ENCODE measurements at regions not wholly inside any gene's neighbourhood (a gene's known extent, or its start where the extent isn't known, plus 50 kb on each side); places are given as distances from the start of the nearest gene placed in this dataset.

- 60 to 100% methylated on average over 2 to 5 of the region's 5 CpGs for WGBS, 2 donors (ENCODE audit: low coverage in 1 of 2)
- Histone ChIP-seq H3K36me3 (no peaks in the 10 kb centered on the region), H3K9me3 (no peaks in the 10 kb centered on the region), H3K4me3 (no peak overlapping the region), H3K27me3 (no peaks in the 10 kb centered on the region), H3K4me1 (no peaks in the 10 kb centered on the region), H3K27ac (no peak overlapping the region)
- no peak for DNase-seq
- intact Hi-C loops (cut with DNase I; ENCODE audit: low total_unique reads) = no loop called here
- TF ChIP-seq POLR2AphosphoS5 (IDR thresholded peaks at IDR 0.05) (no peak), POLR2A (IDR thresholded peaks at IDR 0.05) (no peak), EP300 (IDR thresholded peaks at IDR 0.05; ENCODE audit: low read depth) (no peak)
- TF ChIP-seq, protein P1, sequence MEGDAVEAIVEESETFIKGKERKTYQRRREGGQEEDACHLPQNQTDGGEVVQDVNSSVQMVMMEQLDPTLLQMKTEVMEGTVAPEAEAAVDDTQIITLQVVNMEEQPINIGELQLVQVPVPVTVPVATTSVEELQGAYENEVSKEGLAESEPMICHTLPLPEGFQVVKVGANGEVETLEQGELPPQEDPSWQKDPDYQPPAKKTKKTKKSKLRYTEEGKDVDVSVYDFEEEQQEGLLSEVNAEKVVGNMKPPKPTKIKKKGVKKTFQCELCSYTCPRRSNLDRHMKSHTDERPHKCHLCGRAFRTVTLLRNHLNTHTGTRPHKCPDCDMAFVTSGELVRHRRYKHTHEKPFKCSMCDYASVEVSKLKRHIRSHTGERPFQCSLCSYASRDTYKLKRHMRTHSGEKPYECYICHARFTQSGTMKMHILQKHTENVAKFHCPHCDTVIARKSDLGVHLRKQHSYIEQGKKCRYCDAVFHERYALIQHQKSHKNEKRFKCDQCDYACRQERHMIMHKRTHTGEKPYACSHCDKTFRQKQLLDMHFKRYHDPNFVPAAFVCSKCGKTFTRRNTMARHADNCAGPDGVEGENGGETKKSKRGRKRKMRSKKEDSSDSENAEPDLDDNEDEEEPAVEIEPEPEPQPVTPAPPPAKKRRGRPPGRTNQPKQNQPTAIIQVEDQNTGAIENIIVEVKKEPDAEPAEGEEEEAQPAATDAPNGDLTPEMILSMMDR (IDR thresholded peaks at IDR 0.05) = no peak
- in situ Hi-C loops (cut with MboI; ENCODE audit: low pct_ligation_motif_present in 1 of 4, low pct_unique_long_range_greater_than_20kb in 1 of 4, low sequenced_read_pairs in 3 of 4) = no loop called here
These were observed 326.4 kb downstream of the EIPR1 start for GRCh38 chr2:3051266-3051665.

DNA sequence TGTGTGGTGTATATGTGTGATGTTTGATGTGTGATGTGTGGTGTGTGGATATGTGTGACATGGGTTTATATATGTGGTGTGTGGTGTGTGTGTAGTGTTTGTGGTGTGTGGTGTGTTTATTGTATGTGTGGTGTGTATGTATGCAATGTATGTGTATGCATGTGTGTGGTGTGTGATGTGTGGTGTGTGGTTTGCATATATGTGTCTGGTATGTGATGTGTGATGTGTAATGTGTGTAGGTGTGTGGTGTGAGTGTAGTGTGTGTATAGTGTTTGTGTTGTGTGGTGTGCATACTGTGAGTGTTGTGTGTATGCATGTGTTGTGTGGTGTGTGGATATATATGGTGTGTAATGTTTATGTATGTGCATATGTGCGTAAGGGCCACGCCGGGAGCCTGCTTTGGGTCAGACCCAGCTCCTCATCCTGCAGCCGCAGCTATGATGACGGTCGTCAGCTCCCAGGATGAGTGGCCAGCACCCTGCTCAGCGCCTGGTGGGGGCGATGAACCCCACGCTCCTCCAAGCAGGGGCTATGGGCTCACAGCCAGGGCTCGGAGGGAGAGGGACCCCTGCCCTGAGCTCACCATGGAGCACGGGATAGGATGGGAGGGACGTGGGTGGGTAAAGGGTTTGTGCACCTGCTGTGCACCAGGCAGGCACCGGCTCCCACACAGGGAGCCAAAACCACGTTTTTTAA is 331.3 kb downstream of the EIPR1 start:
- Histone ChIP-seq H3K4me3 (no peak overlapping the region), H3K27me3 (no peaks in the 10 kb centered on the region), H3K4me1 (peaks cover 0 to 4% (median 2%) of the 10 kb centered on the region in 4 donors), H3K36me3 (no peaks in the 10 kb centered on the region), H3K27ac (no peak overlapping the region), H3K9me3 (no peaks in the 10 kb centered on the region)
- 81% methylated on average over 14 of the region's 14 CpGs; no CpG with 5 or more reads in 1 of the 2 donors for WGBS, 2 donors (ENCODE audit: low coverage in 1 of 2)
- intact Hi-C loops (cut with DNase I; ENCODE audit: low total_unique reads) = no loop called here
- DNase-seq = no peak
- TF ChIP-seq POLR2A (IDR thresholded peaks at IDR 0.05) (no peak), POLR2AphosphoS5 (IDR thresholded peaks at IDR 0.05) (no peak)
- TF ChIP-seq, protein P1 (IDR thresholded peaks at IDR 0.05) = no peak
- in situ Hi-C loops (cut with MboI; ENCODE audit: low pct_ligation_motif_present in 1 of 4, low pct_unique_long_range_greater_than_20kb in 1 of 4, low sequenced_read_pairs in 3 of 4) = no loop called here

GRCh38 chr2:3045318-3045921 is 332.2 kb downstream of the EIPR1 start:
- 87 to 94% methylated on average over 3 to 10 of the region's 10 CpGs for WGBS, 2 donors (ENCODE audit: low coverage in 1 of 2)
- Histone ChIP-seq H3K36me3 (no peaks in the 10 kb centered on the region), H3K4me3 (no peak overlapping the region), H3K27ac (peak overlapping the region in 1 of 4 donors; percentile 69), H3K9me3 (no peaks in the 10 kb centered on the region), H3K27me3 (no peaks in the 10 kb centered on the region), H3K4me1 (peaks cover 0 to 4% (median 2%) of the 10 kb centered on the region in 4 donors)
- TF ChIP-seq POLR2A (IDR thresholded peaks at IDR 0.05) (no peak), EP300 (IDR thresholded peaks at IDR 0.05; ENCODE audit: low read depth) (no peak)
- TF ChIP-seq, protein P1 (IDR thresholded peaks at IDR 0.05) = no peak
- DNase-seq = no peak
- in situ Hi-C loops (cut with MboI; ENCODE audit: low pct_ligation_motif_present in 1 of 4, low pct_unique_long_range_greater_than_20kb in 1 of 4, low sequenced_read_pairs in 3 of 4) = no loop called here
- intact Hi-C loops (cut with DNase I; ENCODE audit: low total_unique reads) = no loop called here

- in situ Hi-C loops (cut with MboI; ENCODE audit: low pct_ligation_motif_present in 1 of 4, low pct_unique_long_range_greater_than_20kb in 1 of 4, low sequenced_read_pairs in 3 of 4) (no loop called here), intact Hi-C loops (cut with DNase I; ENCODE audit: low total_unique reads) (no loop called here)
- WGBS, 2 donors (ENCODE audit: low coverage in 1 of 2) = 30 to 63% methylated on average over 2 to 15 of the region's 15 CpGs
- H3K27ac ChIP-seq = peak overlapping the region in 1 of 4 donors; percentile 69
- H3K4me3 ChIP-seq = no peak overlapping the region
- peaks cover 0 to 4% (median 2%) of the 10 kb centered on the region in 4 donors for H3K4me1 ChIP-seq
- TF ChIP-seq EP300 (IDR thresholded peaks at IDR 0.05; ENCODE audit: low read depth) (no peak), POLR2AphosphoS5 (IDR thresholded peaks at IDR 0.05) (no peak), POLR2A (IDR thresholded peaks at IDR 0.05) (no peak)
- TF ChIP-seq, protein P1 (IDR thresholded peaks at IDR 0.05) = no peak
- H3K27me3 ChIP-seq = no peaks in the 10 kb centered on the region
- H3K36me3 ChIP-seq = no peaks in the 10 kb centered on the region
- DNase-seq = peak; percentile 48
- no peaks in the 10 kb centered on the region for H3K9me3 ChIP-seq
These were observed 332.9 kb downstream of the EIPR1 start for GRCh38 chr2:3044587-3045317.
